ENCODE measurements at regions not wholly inside any gene's neighbourhood (a gene's known extent, or its start where the extent isn't known, plus 50 kb on each side); places are given as distances from the start of the nearest gene placed in this dataset.

- no peak overlapping the region for H3K23ac ChIP-seq (ENCODE audit: insufficient read length, low read depth, low read length)
- H3K9ac ChIP-seq (ENCODE audit: extremely low read depth, insufficient read length, low read length), result no peak overlapping the region
- TF ChIP-seq CTCF (conservative IDR thresholded peaks at IDR 0.05), result no peak
- no peaks in the 10 kb centered on the region for H3K79me1 ChIP-seq (ENCODE audit: insufficient read depth, low read depth, low read length, poor library complexity, severe bottlenecking)
- no peak overlapping the region for H3K56ac ChIP-seq (ENCODE audit: insufficient read length, low read depth, low read length)
- no peaks in the 10 kb centered on the region for H3K9me3 ChIP-seq (ENCODE audit: control insufficient read depth, low read depth, low read length)
- no peak overlapping the region for H4K8ac ChIP-seq (replicated peaks; ENCODE audit: insufficient read length, low read depth, low read length)
- H3K14ac ChIP-seq (ENCODE audit: insufficient read depth, low read length), result no peak overlapping the region
- H2BK15ac ChIP-seq (ENCODE audit: low read depth, low read length), result no peak overlapping the region
- no peak overlapping the region for H4K5ac ChIP-seq (ENCODE audit: insufficient read length, low read depth, low read length)
- no peak overlapping the region for H2BK120ac ChIP-seq (ENCODE audit: low read depth, low read length, poor library complexity, severe bottlenecking)
- no peak overlapping the region for H3K18ac ChIP-seq (ENCODE audit: insufficient read length, low read depth, low read length)
- no peak overlapping the region for H3T11ph ChIP-seq (ENCODE audit: low read length)
- no peak overlapping the region for H3K4me3 Mint-ChIP-seq
- H2AFZ ChIP-seq (ENCODE audit: low read length), result no peak overlapping the region
- H3K23me2 ChIP-seq (ENCODE audit: insufficient read length, low read depth, low read length, poor library complexity, severe bottlenecking), result no peaks in the 10 kb centered on the region
- H4K91ac ChIP-seq (ENCODE audit: insufficient read length, low read depth, low read length), result no peak overlapping the region
- H2BK5ac ChIP-seq (ENCODE audit: insufficient read length, low read length), result no peak overlapping the region
- WGBS (ENCODE audit: extremely low coverage, insufficient read length, low lambda C conversion rate), result no CpG with 5 or more reads among the region's 2 CpGs
- H3K4me1 ChIP-seq (ENCODE audit: insufficient read depth, low read length), result no peaks in the 10 kb centered on the region
- H3K27me3 ChIP-seq (ENCODE audit: insufficient read depth, low read length), result no peaks in the 10 kb centered on the region
- H2AK5ac ChIP-seq (ENCODE audit: insufficient read length, low read length), result no peak overlapping the region
- DNase-seq, result no peak
- no peaks in the 10 kb centered on the region for H3K79me2 ChIP-seq (ENCODE audit: insufficient read depth, low read length)
- H3K27me3 Mint-ChIP-seq (ENCODE audit: low read depth), result no peaks in the 10 kb centered on the region; the same call in 1 of the 2 replicates
- H3K9me3 Mint-ChIP-seq, result no peaks in the 10 kb centered on the region
- no peak overlapping the region for H3K27ac ChIP-seq (ENCODE audit: insufficient read length, low read depth, low read length)
- no peak overlapping the region for H2BK12ac ChIP-seq (ENCODE audit: insufficient read length, low read depth, low read length)
- H3K36me3 Mint-ChIP-seq (ENCODE audit: insufficient read depth in 1 of 3, low read depth in 3 of 3), result no peaks in the 10 kb centered on the region
- no peak overlapping the region for H3K27ac Mint-ChIP-seq
- no peaks in the 10 kb centered on the region for H4K20me1 ChIP-seq (ENCODE audit: control insufficient read depth, insufficient read depth, insufficient read length)
- H3K4me1 Mint-ChIP-seq, result no peaks in the 10 kb centered on the region
- H2BK20ac ChIP-seq (ENCODE audit: low read depth, low read length, poor library complexity, severe bottlenecking), result no peak overlapping the region
- no peak overlapping the region for H3K4ac ChIP-seq (ENCODE audit: low read depth, low read length)
- no peak overlapping the region for H3K4me2 ChIP-seq (ENCODE audit: insufficient read depth, insufficient read length, low read length)
Measured at GRCh38 chr18:56124186-56124585, 514.2 kb downstream of the TXNL1 start.
